ENCODE measurements at regions not wholly inside any gene's neighbourhood (a gene's known extent, or its start where the extent isn't known, plus 50 kb on each side); places are given as distances from the start of the nearest gene placed in this dataset.

- DNase-seq (ENCODE audit: low read depth), result peak; percentile 16
- in situ Hi-C loops (cut with HindIII; ENCODE audit: low pct_unique_long_range_greater_than_20kb, low sequenced_read_pairs), result no loop called here
Measured at GRCh38 chr9:79129865-79130480, 441.8 kb upstream of the TLE4 start.

DNA sequence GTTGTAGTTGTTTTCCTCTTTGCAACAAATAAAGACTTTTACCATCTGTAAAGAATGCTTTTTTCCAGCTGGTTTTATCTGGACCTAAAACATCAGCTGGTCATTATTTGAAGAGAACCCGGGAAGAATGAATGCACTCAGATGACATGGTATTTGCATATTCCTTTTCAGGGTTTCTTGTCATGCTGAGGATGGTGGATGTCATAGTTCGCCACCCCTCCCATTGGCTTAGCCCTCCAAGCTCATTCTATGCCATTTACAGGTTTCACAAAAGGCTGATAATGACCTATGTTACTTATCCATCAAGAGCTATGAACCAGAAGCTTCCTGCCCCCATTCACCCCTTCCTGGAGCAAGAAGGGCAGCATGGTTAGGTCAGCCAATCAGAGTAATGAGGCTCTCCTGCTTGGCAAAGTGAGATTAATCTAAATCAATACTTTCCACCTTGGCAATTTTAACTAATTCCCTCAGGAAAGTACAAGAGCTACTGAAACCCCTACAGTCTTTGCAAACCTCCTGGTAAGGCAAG, 440.5 kb upstream of the TLE4 start:
- DNase-seq (ENCODE audit: low read depth), result no peak
- in situ Hi-C loops (cut with HindIII; ENCODE audit: low pct_unique_long_range_greater_than_20kb, low sequenced_read_pairs), result no loop called here

GRCh38 chr9:79131824-79132377, 439.9 kb upstream of the TLE4 start:
- in situ Hi-C loops (cut with HindIII; ENCODE audit: low pct_unique_long_range_greater_than_20kb, low sequenced_read_pairs), result no loop called here
- DNase-seq (ENCODE audit: low read depth), result no peak

DNA sequence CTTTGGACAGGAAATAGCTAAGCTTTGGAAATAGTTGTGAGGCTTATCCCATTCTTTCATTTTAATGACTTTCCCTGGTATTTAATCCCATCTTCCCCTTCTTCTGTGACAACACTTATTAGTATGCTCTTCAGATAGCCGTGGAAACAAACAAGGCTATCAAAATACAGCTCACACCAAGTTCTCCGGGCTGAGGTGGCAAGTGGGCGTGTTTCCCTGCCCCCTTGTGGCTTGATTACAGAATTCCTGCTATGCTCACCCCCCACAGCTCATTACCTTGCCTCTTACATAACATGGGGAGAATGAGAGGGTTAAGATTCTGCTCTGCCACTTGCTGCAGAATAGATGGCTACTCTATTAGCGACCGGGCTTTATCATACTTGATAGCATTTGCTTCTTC, 437.1 kb upstream of the TLE4 start:
- in situ Hi-C loops (cut with HindIII; ENCODE audit: low pct_unique_long_range_greater_than_20kb, low sequenced_read_pairs), result no loop called here
- DNase-seq (ENCODE audit: low read depth), result peak; percentile 4

DNA sequence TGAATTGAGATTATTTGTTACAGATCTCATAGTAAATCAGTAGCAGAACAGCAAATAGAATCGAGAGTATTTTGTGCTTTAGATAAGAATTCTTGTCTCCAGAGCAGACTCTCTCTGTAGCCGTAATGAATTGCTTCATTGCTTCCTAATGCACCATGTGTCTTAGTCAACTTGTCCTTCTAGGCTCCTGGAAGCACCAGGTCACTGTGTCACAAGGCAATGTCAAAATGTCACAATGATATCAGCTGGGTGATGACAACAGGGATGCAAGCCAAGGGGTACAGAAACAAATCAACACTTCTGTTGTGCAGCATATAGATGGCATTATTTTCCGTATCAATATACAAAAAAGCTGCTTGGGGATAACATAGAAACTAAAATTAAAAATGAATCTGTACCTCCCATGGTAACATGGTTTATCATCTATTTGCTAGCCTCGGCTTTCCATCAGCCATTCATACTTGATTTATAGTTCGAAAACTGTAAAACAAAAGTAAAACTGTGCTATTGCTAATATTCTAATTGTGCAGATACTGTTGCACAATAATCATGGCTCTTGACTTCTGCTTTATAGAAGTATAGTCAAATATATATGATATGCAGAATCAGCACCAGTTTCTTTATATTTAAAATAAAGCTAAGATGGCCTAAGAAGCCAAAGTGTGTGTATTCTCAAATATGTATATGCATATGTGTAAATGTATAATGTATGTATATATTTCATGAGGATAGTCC, 435.9 kb upstream of the TLE4 start:
- in situ Hi-C loops (cut with HindIII; ENCODE audit: low pct_unique_long_range_greater_than_20kb, low sequenced_read_pairs), result no loop called here
- DNase-seq (ENCODE audit: low read depth), result no peak

DNA sequence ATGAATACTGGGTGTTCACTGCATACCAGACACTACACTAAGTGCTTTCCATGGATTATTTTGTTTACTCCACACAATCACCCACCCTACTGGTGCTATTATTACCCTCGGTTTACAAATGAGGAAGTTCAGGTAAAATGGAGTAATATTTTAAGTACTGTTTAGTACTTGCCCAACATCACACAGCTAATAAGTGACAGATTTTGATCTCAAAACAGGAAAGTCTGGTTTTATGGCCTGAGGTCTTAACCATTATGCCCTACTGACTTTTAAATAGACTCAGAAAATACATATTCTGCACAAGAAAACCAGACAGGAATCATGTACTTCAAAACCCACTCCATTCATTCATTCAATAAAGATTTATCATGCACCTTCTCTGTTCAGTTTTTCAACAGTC, 431.0 kb upstream of the TLE4 start:
- in situ Hi-C loops (cut with HindIII; ENCODE audit: low pct_unique_long_range_greater_than_20kb, low sequenced_read_pairs), result no loop called here
- no peak for DNase-seq (ENCODE audit: low read depth)

GRCh38 chr9:79143211-79143610, 428.6 kb upstream of the TLE4 start:
- in situ Hi-C loops (cut with HindIII; ENCODE audit: low pct_unique_long_range_greater_than_20kb, low sequenced_read_pairs), result no loop called here
- DNase-seq (ENCODE audit: low read depth), result no peak

GRCh38 chr9:79145442-79145841, 426.3 kb upstream of the TLE4 start:
- in situ Hi-C loops (cut with HindIII; ENCODE audit: low pct_unique_long_range_greater_than_20kb, low sequenced_read_pairs), result no loop called here
- no peak for DNase-seq (ENCODE audit: low read depth)

GRCh38 chr9:79149585-79149984, 422.2 kb upstream of the TLE4 start:
- in situ Hi-C loops (cut with HindIII; ENCODE audit: low pct_unique_long_range_greater_than_20kb, low sequenced_read_pairs), result no loop called here
- no peak for DNase-seq (ENCODE audit: low read depth)

GRCh38 chr9:79151791-79152190, 420.0 kb upstream of the TLE4 start:
- in situ Hi-C loops (cut with HindIII; ENCODE audit: low pct_unique_long_range_greater_than_20kb, low sequenced_read_pairs), result no loop called here
- no peak for DNase-seq (ENCODE audit: low read depth)

DNA sequence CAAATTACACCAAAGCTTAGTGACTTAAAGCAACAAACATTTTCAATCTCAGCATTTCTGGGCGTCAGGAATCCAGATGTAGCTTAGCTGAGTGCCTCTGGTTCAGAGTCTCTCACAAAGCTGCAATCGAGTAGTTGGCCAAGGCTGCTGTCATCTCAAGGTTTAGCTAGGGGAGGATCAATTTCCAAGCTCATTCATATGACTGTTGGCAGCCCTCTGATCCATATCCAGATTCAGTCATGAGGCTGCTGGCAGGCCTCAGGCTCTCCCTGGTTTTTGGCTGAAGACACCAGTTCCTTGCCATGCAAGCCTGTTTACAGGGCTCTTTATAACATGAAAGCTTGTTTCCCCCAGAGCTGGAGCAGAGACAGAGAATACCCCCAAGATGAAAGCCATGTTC, 419.5 kb upstream of the TLE4 start:
- in situ Hi-C loops (cut with HindIII; ENCODE audit: low pct_unique_long_range_greater_than_20kb, low sequenced_read_pairs), result no loop called here
- DNase-seq (ENCODE audit: low read depth), result no peak

- in situ Hi-C loops (cut with HindIII; ENCODE audit: low pct_unique_long_range_greater_than_20kb, low sequenced_read_pairs), result no loop called here
- no peak for DNase-seq (ENCODE audit: low read depth)
Measured at GRCh38 chr9:79154806-79155205, 417.0 kb upstream of the TLE4 start.

DNA sequence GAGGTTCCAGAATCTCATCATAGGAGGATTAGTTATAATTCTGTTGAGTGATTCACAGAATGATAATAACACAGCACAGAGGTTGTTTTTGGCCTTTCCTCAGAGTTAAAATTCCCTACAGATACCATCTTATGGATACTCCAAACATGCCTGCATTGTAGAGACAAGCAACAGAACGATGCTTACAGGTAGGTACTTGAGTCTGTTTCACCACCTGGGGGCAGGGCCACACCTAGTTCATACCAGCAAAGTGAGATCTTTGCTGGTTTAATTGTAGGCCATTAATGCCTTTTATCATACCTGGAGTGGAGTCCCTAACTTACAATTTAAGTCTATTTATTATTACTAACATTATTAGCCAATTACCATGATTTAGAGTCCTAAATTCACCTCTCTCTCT, 416.5 kb upstream of the TLE4 start:
- no peak for DNase-seq (ENCODE audit: low read depth)
- in situ Hi-C loops (cut with HindIII; ENCODE audit: low pct_unique_long_range_greater_than_20kb, low sequenced_read_pairs), result no loop called here

GRCh38 chr9:79163544-79163943, 408.2 kb upstream of the TLE4 start:
- no peak for DNase-seq (ENCODE audit: low read depth)
- in situ Hi-C loops (cut with HindIII; ENCODE audit: low pct_unique_long_range_greater_than_20kb, low sequenced_read_pairs), result no loop called here

DNA sequence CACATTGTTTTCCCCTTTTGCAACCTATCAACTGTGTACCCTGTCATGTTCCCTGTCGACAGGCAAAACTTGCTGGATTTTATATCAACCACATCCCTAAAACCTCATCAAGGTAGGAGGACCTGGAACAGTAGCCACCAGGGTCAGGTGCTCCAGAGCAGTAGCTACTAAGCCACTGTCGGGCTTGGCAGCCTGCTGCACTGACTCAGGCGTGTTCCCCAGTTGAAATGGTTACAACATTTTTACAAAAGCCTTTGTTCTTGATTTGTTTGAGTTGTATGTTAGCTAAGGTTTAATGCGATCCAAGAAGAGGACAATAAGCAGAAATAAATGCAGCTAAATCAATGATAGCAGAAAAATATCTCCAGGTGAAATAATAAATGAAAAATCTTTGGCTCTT, 407.4 kb upstream of the TLE4 start:
- DNase-seq (ENCODE audit: low read depth), result no peak
- in situ Hi-C loops (cut with HindIII; ENCODE audit: low pct_unique_long_range_greater_than_20kb, low sequenced_read_pairs), result no loop called here

DNA sequence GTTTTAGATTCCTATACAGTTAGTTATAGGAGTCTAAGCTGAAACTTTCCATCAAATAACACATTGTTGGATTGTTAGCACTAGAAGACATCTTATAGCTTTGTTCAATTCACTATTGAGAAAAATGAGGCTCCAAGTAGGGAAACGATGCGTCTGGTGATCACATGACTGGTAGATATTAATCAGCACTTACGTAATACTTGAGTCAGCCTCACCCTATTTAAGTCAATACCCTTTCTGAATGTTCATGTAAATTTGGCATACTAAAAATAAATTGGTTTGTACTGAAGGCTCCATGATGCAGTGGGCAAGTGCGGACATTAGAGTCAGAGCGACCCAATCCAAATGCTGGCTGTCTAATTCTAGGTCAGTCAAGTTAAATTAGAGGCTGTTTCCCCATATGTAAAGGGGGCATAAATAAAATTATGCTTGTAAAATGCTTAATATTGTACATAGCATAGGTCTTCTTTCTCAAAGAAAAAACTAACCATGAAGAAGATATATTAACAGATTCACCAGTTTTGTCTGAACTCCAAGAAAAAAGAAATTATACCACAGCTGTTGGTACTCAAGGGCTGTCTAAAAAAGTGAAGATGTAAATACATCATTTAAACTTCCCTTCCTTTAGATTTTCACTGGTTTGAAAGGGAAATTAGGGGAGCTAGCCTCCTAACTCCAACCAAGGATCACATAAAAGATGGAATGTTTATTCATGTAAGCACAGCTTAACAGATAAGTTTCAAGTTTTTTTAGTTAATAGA, 406.6 kb upstream of the TLE4 start:
- in situ Hi-C loops (cut with HindIII; ENCODE audit: low pct_unique_long_range_greater_than_20kb, low sequenced_read_pairs), result no loop called here
- DNase-seq (ENCODE audit: low read depth), result no peak

DNA sequence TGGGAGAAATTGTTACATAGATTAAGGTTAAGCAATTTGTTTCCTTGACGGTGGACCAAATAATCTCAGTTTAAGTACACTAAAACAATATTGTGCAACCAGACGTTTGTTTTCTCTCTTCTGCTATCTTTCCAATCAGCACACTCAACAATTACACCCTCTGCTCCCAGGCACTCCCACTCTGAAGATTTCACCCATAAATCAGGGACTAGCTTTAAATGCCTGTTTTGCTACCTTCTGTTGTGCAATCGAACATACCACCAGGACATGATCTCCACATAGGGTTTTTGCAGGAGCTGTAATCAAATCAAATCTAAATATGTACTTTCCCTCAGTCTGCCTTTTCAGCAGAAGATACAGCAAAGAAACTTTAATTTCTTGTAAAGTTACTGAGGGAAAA, 405.8 kb upstream of the TLE4 start:
- no peak for DNase-seq (ENCODE audit: low read depth)
- in situ Hi-C loops (cut with HindIII; ENCODE audit: low pct_unique_long_range_greater_than_20kb, low sequenced_read_pairs), result no loop called here

- in situ Hi-C loops (cut with HindIII; ENCODE audit: low pct_unique_long_range_greater_than_20kb, low sequenced_read_pairs), result no loop called here
- no peak for DNase-seq (ENCODE audit: low read depth)
Measured at GRCh38 chr9:79170643-79171042, 401.1 kb upstream of the TLE4 start.

DNA sequence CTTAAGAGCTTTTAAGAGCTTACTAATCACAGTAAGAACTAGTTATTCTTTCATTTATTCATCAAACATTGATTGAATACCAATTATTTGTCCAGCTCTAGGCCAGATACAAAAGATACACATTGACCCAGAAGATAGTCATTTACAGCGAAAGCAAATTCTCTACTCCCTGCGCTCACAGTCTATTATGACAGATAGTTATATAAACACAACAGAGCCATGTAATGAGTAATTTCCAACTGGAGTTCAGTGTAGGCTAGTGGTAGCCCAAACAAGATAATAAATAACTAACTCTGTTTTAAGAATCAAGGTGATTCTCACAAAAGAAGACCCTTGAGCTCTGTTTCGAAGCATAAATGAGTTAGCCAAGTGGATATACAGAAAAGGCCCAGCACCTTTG, 397.8 kb upstream of the TLE4 start:
- in situ Hi-C loops (cut with HindIII; ENCODE audit: low pct_unique_long_range_greater_than_20kb, low sequenced_read_pairs), result no loop called here
- DNase-seq (ENCODE audit: low read depth), result no peak
